ENCODE measurements at regions not wholly inside any gene's neighbourhood (a gene's known extent, or its start where the extent isn't known, plus 50 kb on each side); places are given as distances from the start of the nearest gene placed in this dataset.

DNA sequence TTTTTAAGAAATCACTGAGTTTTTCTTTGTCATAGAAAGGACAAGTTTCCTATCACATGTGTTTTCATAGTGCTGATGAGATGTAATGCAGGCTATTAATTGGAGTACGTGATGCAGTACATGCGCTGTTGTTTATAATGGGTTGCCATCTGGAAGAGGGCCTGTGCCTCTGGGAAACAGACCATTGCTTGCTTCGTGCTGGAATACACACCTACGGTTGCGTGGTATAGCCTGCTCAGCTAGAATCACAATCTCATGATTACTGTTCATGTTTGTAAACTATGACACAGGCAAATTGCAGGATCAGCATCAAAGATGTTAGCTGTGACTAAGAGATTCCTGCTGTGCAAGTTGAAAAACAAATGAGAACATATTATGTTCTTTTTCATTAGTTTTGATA, 107.2 kb upstream of the STEAP1B start:
- H3K4me3 Mint-ChIP-seq = no peak overlapping the region
- H3K4me1 Mint-ChIP-seq = peaks cover 5% of the 10 kb centered on the region
- no peaks in the 10 kb centered on the region for H3K36me3 ChIP-seq (replicated peaks in 1 of 2; ENCODE audit: control insufficient read depth in 1 of 2, insufficient read depth in 2 of 2, low read length in 2 of 2)
- no peak overlapping the region for H3K9ac ChIP-seq (ENCODE audit: insufficient read depth, low read length, poor library complexity, severe bottlenecking)
- peaks cover 0 to 2% (median 0%) of the 10 kb centered on the region in 7 donors for H3K9me3 Mint-ChIP-seq
- peaks cover under 1% of the 10 kb centered on the region in 2 donors for H3K4me1 ChIP-seq (ENCODE audit: control insufficient read depth in 1 of 2, insufficient read depth in 2 of 2, low read length in 2 of 2)
- no peaks in the 10 kb centered on the region for H4K20me1 ChIP-seq (ENCODE audit: insufficient read depth, low read length)
- H3K36me3 Mint-ChIP-seq = no peaks in the 10 kb centered on the region
- TF ChIP-seq, protein P1, sequence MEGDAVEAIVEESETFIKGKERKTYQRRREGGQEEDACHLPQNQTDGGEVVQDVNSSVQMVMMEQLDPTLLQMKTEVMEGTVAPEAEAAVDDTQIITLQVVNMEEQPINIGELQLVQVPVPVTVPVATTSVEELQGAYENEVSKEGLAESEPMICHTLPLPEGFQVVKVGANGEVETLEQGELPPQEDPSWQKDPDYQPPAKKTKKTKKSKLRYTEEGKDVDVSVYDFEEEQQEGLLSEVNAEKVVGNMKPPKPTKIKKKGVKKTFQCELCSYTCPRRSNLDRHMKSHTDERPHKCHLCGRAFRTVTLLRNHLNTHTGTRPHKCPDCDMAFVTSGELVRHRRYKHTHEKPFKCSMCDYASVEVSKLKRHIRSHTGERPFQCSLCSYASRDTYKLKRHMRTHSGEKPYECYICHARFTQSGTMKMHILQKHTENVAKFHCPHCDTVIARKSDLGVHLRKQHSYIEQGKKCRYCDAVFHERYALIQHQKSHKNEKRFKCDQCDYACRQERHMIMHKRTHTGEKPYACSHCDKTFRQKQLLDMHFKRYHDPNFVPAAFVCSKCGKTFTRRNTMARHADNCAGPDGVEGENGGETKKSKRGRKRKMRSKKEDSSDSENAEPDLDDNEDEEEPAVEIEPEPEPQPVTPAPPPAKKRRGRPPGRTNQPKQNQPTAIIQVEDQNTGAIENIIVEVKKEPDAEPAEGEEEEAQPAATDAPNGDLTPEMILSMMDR (IDR thresholded peaks at IDR 0.05) = no peak
- no peak overlapping the region for H3K27ac ChIP-seq (ENCODE audit: low read depth in 1 of 2, low read length in 2 of 2)
- no peak overlapping the region for H2AFZ ChIP-seq (ENCODE audit: insufficient read depth, low read depth, low read length, poor library complexity, severe bottlenecking)
- H3K79me2 ChIP-seq (ENCODE audit: insufficient read depth, low read length) = no peaks in the 10 kb centered on the region
- intact Hi-C loops (cut with micrococcal nuclease) = no loop called here
- H3K4me3 ChIP-seq (replicated peaks in 1 of 3; ENCODE audit: low read depth in 2 of 3, low read length in 3 of 3) = no peak overlapping the region
- peaks cover 10 to 11% (median 11%) of the 10 kb centered on the region in 3 donors for H3K27me3 Mint-ChIP-seq (ENCODE audit: low read depth in 3 of 3)
- H3K27ac Mint-ChIP-seq = no peak overlapping the region
- H3K4me2 ChIP-seq (replicated peaks; ENCODE audit: extremely low read depth, low read length, poor library complexity, severe bottlenecking) = no peak overlapping the region
- DNase-seq = no peak
- peaks cover 0 to 8% of the 10 kb centered on the region in 2 donors for H3K27me3 ChIP-seq (ENCODE audit: control insufficient read depth in 2 of 2, insufficient read depth in 2 of 2, low read length in 2 of 2)
- H3K9me3 ChIP-seq (replicated peaks in 1 of 2; ENCODE audit: control insufficient read depth in 1 of 2, insufficient read depth in 1 of 2, low read length in 2 of 2) = no peaks in the 10 kb centered on the region
- 93% methylated on average over 2 of the region's 5 CpGs for WGBS (ENCODE audit: insufficient coverage)

DNA sequence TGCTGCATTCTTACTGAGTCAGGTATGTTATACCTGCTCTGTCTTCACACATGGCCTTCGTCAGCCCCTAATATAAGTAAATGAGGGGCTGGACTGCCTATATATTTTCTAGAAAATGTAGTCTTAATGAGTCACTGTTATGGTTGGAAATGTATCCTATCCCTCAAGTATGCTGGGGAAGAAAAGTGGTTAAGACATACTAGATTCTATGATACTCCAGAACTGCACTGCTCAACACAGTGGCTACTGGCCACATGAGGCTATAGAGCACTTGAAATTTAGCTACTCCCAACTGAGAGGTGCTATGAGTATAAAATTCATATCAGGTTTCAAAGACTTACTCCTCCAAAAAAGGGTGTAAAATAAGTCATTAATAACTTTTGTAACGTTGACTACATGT, 104.3 kb upstream of the STEAP1B start:
- Mint-ChIP-seq H3K27me3 (ENCODE audit: low read depth in 3 of 3) (peaks cover 7 to 16% (median 8%) of the 10 kb centered on the region in 3 donors), H3K9me3 (peaks cover 0 to 2% (median 0%) of the 10 kb centered on the region in 7 donors), H3K4me3 (no peak overlapping the region), H3K4me1 (peaks cover 20% of the 10 kb centered on the region), H3K27ac (no peak overlapping the region), H3K36me3 (no peaks in the 10 kb centered on the region)
- Histone ChIP-seq H3K36me3 (replicated peaks in 1 of 2; ENCODE audit: control insufficient read depth in 1 of 2, insufficient read depth in 2 of 2, low read length in 2 of 2) (no peaks in the 10 kb centered on the region), H4K20me1 (ENCODE audit: insufficient read depth, low read length) (no peaks in the 10 kb centered on the region), H3K9me3 (replicated peaks in 1 of 2; ENCODE audit: control insufficient read depth in 1 of 2, insufficient read depth in 1 of 2, low read length in 2 of 2) (no peaks in the 10 kb centered on the region), H3K27ac (ENCODE audit: low read depth in 1 of 2, low read length in 2 of 2) (no peak overlapping the region), H3K4me1 (ENCODE audit: control insufficient read depth in 1 of 2, insufficient read depth in 2 of 2, low read length in 2 of 2) (peaks cover 13 to 17% of the 10 kb centered on the region in 2 donors), H3K9ac (ENCODE audit: insufficient read depth, low read length, poor library complexity, severe bottlenecking) (no peak overlapping the region), H3K79me2 (ENCODE audit: insufficient read depth, low read length) (no peaks in the 10 kb centered on the region), H3K4me2 (replicated peaks; ENCODE audit: extremely low read depth, low read length, poor library complexity, severe bottlenecking) (no peak overlapping the region), H3K27me3 (ENCODE audit: control insufficient read depth in 2 of 2, insufficient read depth in 2 of 2, low read length in 2 of 2) (peaks cover 0 to 8% of the 10 kb centered on the region in 2 donors), H3K4me3 (replicated peaks in 1 of 3; ENCODE audit: low read depth in 2 of 3, low read length in 3 of 3) (no peak overlapping the region), H2AFZ (ENCODE audit: insufficient read depth, low read depth, low read length, poor library complexity, severe bottlenecking) (no peak overlapping the region)
- intact Hi-C loops (cut with micrococcal nuclease) = no loop called here
- WGBS (ENCODE audit: insufficient coverage) = no CpG with 5 or more reads among the region's 2 CpGs
- no peak for DNase-seq
- TF ChIP-seq, protein P1 (IDR thresholded peaks at IDR 0.05) = no peak

Data from CD14-positive monocyte (primary cell).